ENCODE measurements at regions not wholly inside any gene's neighbourhood (a gene's known extent, or its start where the extent isn't known, plus 50 kb on each side); places are given as distances from the start of the nearest gene placed in this dataset.
"Not testable (repeated sequence)": the region's sequence is repeated elsewhere in the genome, so short reads cannot be mapped to it uniquely, and the experiment has no call there.

GRCh38 chr7:9552431-9552830 is 1119.0 kb downstream of the NXPH1 start:
- DNase-seq: not testable (repeated sequence)

GRCh38 chr7:9557853-9558252 is 1124.4 kb downstream of the NXPH1 start:
- no peak for DNase-seq

GRCh38 chr7:9575716-9576115 is 1142.3 kb downstream of the NXPH1 start:
- DNase-seq: no peak

- no peak for DNase-seq
Observed at GRCh38 chr7:9582824-9583223, 1149.4 kb downstream of the NXPH1 start.

GRCh38 chr7:9598411-9598810 is 1165.0 kb downstream of the NXPH1 start:
- no peak for DNase-seq

- no peak for DNase-seq
Observed at GRCh38 chr7:9600974-9601373, 1167.6 kb downstream of the NXPH1 start.

GRCh38 chr7:9603291-9603690 is 1169.9 kb downstream of the NXPH1 start:
- no peak for DNase-seq

GRCh38 chr7:9608560-9608959 is 1175.2 kb downstream of the NXPH1 start:
- no peak for DNase-seq

GRCh38 chr7:9620899-9621298 is 1187.5 kb downstream of the NXPH1 start:
- not testable (repeated sequence) for DNase-seq

- DNase-seq: not testable (repeated sequence)
Observed at GRCh38 chr7:9621306-9621902, 1188.0 kb downstream of the NXPH1 start.

- no peak for DNase-seq
Observed at GRCh38 chr7:9621927-9622326, 1188.5 kb downstream of the NXPH1 start.

- DNase-seq: no peak
Observed at GRCh38 chr7:9625953-9626352, 1192.5 kb downstream of the NXPH1 start.

GRCh38 chr7:9645756-9646155 is 1212.3 kb downstream of the NXPH1 start:
- no peak for DNase-seq

GRCh38 chr7:9657257-9657656 is 1223.8 kb downstream of the NXPH1 start:
- no peak for DNase-seq

GRCh38 chr7:9671979-9672917 is 1238.8 kb downstream of the NXPH1 start:
- no peak for DNase-seq

GRCh38 chr7:9680713-9681112 is 1247.3 kb downstream of the NXPH1 start:
- DNase-seq: no peak

GRCh38 chr7:9681284-9681683 is 1247.9 kb downstream of the NXPH1 start:
- no peak for DNase-seq

- no peak for DNase-seq
Observed at GRCh38 chr7:9691286-9691685, 1257.9 kb downstream of the NXPH1 start.

GRCh38 chr7:9698375-9698774 is 1265.0 kb downstream of the NXPH1 start:
- no peak for DNase-seq

GRCh38 chr7:9709216-9709615 is 1264.5 kb upstream of the PHF14 start:
- no peak for DNase-seq

GRCh38 chr7:9711259-9711918 is 1262.3 kb upstream of the PHF14 start:
- DNase-seq: no peak

- DNase-seq: no peak
Observed at GRCh38 chr7:9718071-9718661, 1255.5 kb upstream of the PHF14 start.

GRCh38 chr7:9719303-9719702 is 1254.4 kb upstream of the PHF14 start:
- no peak for DNase-seq
